ENCODE measurements at regions not wholly inside any gene's neighbourhood (a gene's known extent, or its start where the extent isn't known, plus 50 kb on each side); places are given as distances from the start of the nearest gene placed in this dataset.

DNA sequence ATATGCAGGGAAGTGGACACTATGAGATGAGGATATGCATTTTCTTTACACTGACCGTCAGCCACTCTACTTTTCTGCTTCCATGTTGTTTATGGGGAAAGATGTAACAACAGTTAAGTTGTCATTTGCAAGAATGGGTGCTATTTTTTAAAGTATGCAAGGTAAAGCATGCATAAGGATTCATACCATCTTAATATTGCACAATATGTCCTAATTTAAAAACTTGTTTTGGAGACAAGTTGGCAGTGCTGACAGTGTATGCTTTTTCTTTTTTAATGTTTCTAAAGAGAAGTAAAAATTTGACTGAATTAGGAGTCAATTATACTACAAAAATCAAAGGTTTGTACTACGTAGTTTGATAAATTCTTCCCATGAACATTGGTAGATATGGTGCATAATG is 435.4 kb downstream of the MMUT start:
- TF ChIP-seq, protein P1, sequence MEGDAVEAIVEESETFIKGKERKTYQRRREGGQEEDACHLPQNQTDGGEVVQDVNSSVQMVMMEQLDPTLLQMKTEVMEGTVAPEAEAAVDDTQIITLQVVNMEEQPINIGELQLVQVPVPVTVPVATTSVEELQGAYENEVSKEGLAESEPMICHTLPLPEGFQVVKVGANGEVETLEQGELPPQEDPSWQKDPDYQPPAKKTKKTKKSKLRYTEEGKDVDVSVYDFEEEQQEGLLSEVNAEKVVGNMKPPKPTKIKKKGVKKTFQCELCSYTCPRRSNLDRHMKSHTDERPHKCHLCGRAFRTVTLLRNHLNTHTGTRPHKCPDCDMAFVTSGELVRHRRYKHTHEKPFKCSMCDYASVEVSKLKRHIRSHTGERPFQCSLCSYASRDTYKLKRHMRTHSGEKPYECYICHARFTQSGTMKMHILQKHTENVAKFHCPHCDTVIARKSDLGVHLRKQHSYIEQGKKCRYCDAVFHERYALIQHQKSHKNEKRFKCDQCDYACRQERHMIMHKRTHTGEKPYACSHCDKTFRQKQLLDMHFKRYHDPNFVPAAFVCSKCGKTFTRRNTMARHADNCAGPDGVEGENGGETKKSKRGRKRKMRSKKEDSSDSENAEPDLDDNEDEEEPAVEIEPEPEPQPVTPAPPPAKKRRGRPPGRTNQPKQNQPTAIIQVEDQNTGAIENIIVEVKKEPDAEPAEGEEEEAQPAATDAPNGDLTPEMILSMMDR (IDR thresholded peaks at IDR 0.05), result no peak
- TF ChIP-seq POLR2AphosphoS5 (IDR thresholded peaks at IDR 0.05), result no peak
- TF ChIP-seq POLR2A (IDR thresholded peaks at IDR 0.05), result no peak
